ENCODE measurements at regions not wholly inside any gene's neighbourhood (a gene's known extent, or its start where the extent isn't known, plus 50 kb on each side); places are given as distances from the start of the nearest gene placed in this dataset.
"Not testable (repeated sequence)": the region's sequence is repeated elsewhere in the genome, so short reads cannot be mapped to it uniquely, and the experiment has no call there.

DNA sequence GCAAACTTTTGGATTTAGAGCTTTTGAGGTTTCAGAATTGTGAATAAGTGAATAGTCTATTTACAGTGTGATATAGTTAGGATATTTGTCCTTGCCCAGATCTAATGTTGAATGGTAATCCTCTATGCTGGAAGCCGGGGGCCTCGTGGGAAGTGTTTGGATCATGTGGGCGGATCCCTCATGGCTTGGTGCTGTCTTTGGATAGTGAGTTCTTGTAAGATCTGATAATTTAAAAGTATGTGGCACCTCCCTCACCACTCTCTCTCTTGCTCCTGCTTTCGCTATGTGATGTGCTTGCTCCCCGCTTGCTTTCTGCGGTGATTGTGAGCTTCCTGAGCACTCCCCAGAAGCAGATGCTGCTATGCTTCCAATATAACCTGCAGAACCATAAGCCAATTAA lies 128.0 kb upstream of the KCNJ3 start:
- H3K4me3 ChIP-seq (replicated peaks; ENCODE audit: low read depth, low read length): no peak overlapping the region
- DNase-seq (ENCODE audit: extremely low read depth, low read depth): no peak
- TF ChIP-seq, protein P1, sequence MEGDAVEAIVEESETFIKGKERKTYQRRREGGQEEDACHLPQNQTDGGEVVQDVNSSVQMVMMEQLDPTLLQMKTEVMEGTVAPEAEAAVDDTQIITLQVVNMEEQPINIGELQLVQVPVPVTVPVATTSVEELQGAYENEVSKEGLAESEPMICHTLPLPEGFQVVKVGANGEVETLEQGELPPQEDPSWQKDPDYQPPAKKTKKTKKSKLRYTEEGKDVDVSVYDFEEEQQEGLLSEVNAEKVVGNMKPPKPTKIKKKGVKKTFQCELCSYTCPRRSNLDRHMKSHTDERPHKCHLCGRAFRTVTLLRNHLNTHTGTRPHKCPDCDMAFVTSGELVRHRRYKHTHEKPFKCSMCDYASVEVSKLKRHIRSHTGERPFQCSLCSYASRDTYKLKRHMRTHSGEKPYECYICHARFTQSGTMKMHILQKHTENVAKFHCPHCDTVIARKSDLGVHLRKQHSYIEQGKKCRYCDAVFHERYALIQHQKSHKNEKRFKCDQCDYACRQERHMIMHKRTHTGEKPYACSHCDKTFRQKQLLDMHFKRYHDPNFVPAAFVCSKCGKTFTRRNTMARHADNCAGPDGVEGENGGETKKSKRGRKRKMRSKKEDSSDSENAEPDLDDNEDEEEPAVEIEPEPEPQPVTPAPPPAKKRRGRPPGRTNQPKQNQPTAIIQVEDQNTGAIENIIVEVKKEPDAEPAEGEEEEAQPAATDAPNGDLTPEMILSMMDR (IDR thresholded peaks at IDR 0.05; ENCODE audit: low read depth, low read length, missing control alignments): no peak

DNA sequence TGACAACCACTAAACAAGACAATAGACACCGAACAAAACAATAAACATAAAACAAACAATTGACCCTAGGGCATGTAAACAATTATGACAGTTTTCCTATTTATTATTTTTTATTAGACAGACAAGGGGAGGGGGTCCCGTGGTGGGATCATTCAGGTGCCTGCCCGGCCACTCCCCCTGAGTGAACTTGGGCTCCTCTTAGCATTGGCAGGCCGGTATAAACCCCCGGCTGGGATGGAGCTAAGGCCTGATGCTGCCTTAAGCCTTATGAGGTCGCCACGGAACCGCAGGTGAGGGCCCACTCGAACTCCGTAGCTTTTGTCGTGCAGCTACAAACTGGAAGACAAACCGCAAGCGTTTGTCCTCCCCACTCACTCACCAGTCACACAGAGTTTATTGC lies 121.8 kb upstream of the KCNJ3 start:
- DNase-seq (ENCODE audit: extremely low read depth, low read depth); H3K4me3 ChIP-seq (replicated peaks; ENCODE audit: low read depth, low read length): not testable (repeated sequence)

DNA sequence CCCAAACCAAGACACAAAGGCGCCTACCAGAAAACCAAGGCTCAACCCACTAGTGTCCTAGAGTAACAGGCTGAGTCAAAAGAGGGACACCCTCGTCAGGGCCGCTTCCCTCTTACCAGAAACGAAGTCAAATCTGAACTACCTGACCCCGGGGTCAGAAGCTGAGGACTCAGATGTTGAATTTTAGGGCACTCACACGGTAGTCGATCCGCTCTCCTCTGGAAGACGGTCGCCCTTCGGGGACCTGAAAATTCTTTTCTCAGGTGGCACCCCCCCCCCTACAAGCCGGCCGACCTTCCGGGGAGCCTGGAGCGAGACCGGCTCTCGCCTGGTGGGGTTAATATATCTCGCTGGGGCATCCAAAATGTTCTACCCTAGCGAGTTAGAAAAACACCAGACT lies 121.1 kb upstream of the KCNJ3 start:
- H3K4me3 ChIP-seq (replicated peaks; ENCODE audit: low read depth, low read length): no peak overlapping the region
- no peak for DNase-seq (ENCODE audit: extremely low read depth, low read depth)
- TF ChIP-seq, protein P1 (IDR thresholded peaks at IDR 0.05; ENCODE audit: low read depth, low read length, missing control alignments): no peak

DNA sequence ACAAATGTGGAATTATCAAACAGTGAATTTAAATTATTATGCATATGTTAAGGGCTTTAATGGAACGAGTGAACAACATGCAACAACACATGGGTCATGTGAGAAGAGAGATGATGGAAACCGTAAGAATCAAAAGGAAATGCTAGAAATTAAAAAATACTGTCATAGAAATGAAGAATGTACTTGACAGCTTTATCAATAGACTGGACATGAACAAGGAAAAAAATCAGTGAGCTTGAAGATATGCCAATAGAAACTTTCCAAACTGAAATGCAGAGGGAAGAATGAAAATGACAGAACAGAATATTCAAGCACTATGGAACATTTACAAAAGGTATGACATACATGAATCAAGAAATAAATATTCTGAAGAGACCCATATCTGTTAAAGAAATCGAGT lies 117.7 kb upstream of the KCNJ3 start:
- TF ChIP-seq, protein P1 (IDR thresholded peaks at IDR 0.05; ENCODE audit: low read depth, low read length, missing control alignments): no peak
- no peak overlapping the region for H3K4me3 ChIP-seq (replicated peaks; ENCODE audit: low read depth, low read length)
- no peak for DNase-seq (ENCODE audit: extremely low read depth, low read depth)

DNA sequence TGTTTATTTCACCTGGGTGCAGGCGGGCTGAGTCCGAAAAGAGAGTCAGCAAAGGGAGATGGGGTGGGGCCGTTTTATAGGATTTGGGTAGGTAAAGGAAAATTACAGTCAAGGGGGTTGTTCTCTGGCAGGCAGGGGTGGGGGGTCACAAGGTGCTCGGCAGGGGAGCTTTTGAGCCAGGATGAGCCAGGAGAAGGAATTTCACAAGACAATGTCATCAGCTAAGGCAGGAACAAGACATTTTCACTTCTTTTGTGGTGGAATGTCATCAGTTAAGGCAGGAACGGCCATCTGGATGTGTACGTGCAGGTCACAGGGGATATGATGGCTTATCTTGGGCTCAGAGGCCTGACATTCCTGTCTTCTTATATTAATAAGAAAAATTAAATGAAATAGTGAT lies 115.8 kb upstream of the KCNJ3 start:
- not testable (repeated sequence) for DNase-seq (ENCODE audit: extremely low read depth, low read depth); H3K4me3 ChIP-seq (replicated peaks; ENCODE audit: low read depth, low read length)

DNA sequence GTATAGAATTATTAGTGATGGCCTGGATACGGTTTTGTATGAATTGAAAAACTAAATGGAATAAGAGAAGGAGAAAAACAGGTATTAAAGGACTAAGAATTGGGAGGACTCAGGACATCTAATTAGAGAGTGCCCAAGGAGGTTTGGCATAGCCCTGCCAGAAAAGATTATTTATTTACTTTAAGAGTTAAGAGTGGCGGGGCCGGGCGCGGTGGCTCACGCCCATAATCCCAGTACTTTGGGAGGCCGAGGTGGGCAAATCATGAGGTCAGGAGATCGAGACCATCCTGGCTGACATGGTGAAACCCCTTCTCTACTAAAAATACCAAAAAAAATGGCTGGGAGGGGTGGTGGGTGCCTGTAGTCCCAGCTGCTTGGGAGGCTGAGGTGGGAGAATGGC lies 115.2 kb upstream of the KCNJ3 start:
- H3K4me3 ChIP-seq (replicated peaks; ENCODE audit: low read depth, low read length); DNase-seq (ENCODE audit: extremely low read depth, low read depth): not testable (repeated sequence)

DNA sequence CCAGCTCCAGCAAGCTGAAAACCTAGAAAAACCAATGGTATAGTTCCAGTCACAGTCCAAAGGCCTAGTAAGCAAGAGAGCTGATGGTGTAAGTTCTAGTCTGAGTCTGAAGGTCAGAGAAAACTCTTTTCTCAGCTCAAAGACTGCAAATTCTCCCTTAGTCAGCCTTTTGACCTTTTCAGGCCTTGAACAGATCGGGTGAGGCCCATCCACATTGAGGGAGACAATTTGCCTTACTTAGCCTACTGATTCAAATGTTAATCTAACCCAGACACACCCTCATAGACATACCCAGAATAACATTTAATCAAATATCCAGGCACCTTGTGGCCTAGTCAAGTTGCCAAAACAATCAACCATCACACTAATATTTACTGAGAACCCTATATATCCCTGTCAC lies 110.8 kb upstream of the KCNJ3 start:
- DNase-seq (ENCODE audit: extremely low read depth, low read depth): no peak
- TF ChIP-seq, protein P1 (IDR thresholded peaks at IDR 0.05; ENCODE audit: low read depth, low read length, missing control alignments): no peak
- no peak overlapping the region for H3K4me3 ChIP-seq (replicated peaks; ENCODE audit: low read depth, low read length)

DNA sequence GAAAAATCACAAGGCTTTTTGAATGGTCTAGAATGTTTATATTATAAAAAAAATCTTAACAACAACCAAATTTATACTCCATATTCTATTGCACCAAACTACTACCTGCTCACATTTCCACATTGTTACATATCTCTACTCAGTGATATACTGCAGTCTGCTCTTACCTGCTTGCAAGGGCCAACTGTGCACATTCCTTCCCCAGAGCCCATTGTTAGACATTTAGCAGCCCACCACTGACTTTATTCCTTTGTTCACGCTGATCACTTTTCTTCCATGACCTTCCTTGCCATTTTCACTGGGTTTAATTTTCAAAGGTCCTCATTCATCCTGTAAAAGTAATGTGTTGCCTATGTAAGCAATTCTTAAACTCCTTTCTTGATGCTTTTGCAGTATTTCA lies 109.7 kb upstream of the KCNJ3 start:
- H3K4me3 ChIP-seq (replicated peaks; ENCODE audit: low read depth, low read length): no peak overlapping the region
- TF ChIP-seq, protein P1 (IDR thresholded peaks at IDR 0.05; ENCODE audit: low read depth, low read length, missing control alignments): no peak
- no peak for DNase-seq (ENCODE audit: extremely low read depth, low read depth)

DNA sequence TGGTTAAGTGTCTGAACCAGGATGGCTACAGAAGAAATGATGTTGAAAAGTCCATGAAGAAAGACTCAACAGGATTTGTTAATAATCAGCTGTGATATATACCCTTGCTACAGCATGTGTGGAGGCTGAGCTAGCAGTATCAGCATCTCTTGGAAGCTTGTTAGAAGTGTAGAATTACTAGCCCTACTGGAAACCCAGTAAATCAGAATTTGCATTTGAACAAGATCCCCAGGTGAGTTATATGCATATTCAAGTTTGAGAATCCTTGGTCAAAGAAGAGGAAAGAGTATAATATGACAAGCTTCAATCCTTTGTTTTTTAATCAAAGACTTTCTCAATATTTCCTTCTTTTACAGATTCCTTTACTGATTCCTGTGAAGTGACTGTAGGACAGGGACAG lies 109.0 kb upstream of the KCNJ3 start:
- TF ChIP-seq, protein P1 (IDR thresholded peaks at IDR 0.05; ENCODE audit: low read depth, low read length, missing control alignments): no peak
- H3K4me3 ChIP-seq (replicated peaks; ENCODE audit: low read depth, low read length): no peak overlapping the region
- DNase-seq (ENCODE audit: extremely low read depth, low read depth): no peak

Measured in HFF-Myc (cell line).